ENCODE measurements at regions not wholly inside any gene's neighbourhood (a gene's known extent, or its start where the extent isn't known, plus 50 kb on each side); places are given as distances from the start of the nearest gene placed in this dataset.

- DNase-seq = no peak
These were observed 69.3 kb upstream of the BLCAP start for GRCh38 chr20:37596890-37597536.

GRCh38 chr20:37596168-37596567 is 68.5 kb upstream of the BLCAP start:
- no peak for DNase-seq

GRCh38 chr20:37593710-37594109 is 66.0 kb upstream of the BLCAP start:
- no peak for DNase-seq

GRCh38 chr20:37590938-37591490 is 63.3 kb upstream of the BLCAP start:
- DNase-seq = no peak

- DNase-seq = no peak
These were observed 58.4 kb upstream of the BLCAP start for GRCh38 chr20:37586078-37586477.

GRCh38 chr20:37584238-37584807 is 56.6 kb upstream of the BLCAP start:
- DNase-seq = no peak

GRCh38 chr20:37581246-37581645 is 53.6 kb upstream of the BLCAP start:
- DNase-seq = no peak

- DNase-seq = no peak
These were observed 52.4 kb upstream of the BLCAP start for GRCh38 chr20:37580069-37580468.

GRCh38 chr20:37579106-37579505 is 51.4 kb upstream of the BLCAP start:
- no peak for DNase-seq

- DNase-seq = no peak
These were observed 50.3 kb upstream of the BLCAP start for GRCh38 chr20:37577981-37578380.

All from NCI-H1105 treated with DMSO at 0.1 percent for 48 hours (cell line).